GM23338 (cell line): ENCODE measurements at regions not wholly inside any gene's neighbourhood (a gene's known extent, or its start where the extent isn't known, plus 50 kb on each side); places are given as distances from the start of the nearest gene placed in this dataset.

Experiments
- ATAC-seq: fragments of 200-7000 bp; cut with Tn5 transposase; 3 replicates; pipeline ENCODE4 v1.9.1; 2020
- DNase-seq: peaks from one replicate; pipeline ENCODE4 v3.0.0-alpha.2; 2015; ENCODE audit warnings: low spot score
- H2AFZ ChIP-seq: fragments of 200-600 bp; sonication (generic); 2 replicates; pipeline ENCODE4 v1.8.0; 2016; ENCODE audit warnings: antibody characterized with exemption, mild to moderate bottlenecking, moderate library complexity
- H3F3A ChIP-seq: fragments of 200-600 bp; sonication (generic); replicated peaks from 2 replicates; pipeline ENCODE4 v1.8.0; 2017; ENCODE audit warnings: antibody characterized with exemption, mixed run types, low read depth
- H3K27ac ChIP-seq: fragments of 200-600 bp; sonication (generic); 2 replicates; pipeline ENCODE4 v1.6.1; 2016; ENCODE audit warnings: low read depth
- H3K27me3 ChIP-seq: fragments of 200-600 bp; sonication (generic); 2 replicates; pipeline ENCODE4 v1.8.0; 2016; ENCODE audit warnings: mild to moderate bottlenecking, mixed run types, moderate library complexity; ENCODE audit not compliant: insufficient read depth
- H3K36me3 ChIP-seq: fragments of 200-600 bp; sonication (generic); 2 replicates; pipeline ENCODE4 v1.8.0; 2016; ENCODE audit warnings: mild to moderate bottlenecking; ENCODE audit not compliant: insufficient read depth
- H3K4me1 ChIP-seq: fragments of 200-600 bp; sonication (generic); 2 replicates; pipeline ENCODE4 v1.8.0; 2016; ENCODE audit warnings: mild to moderate bottlenecking, moderate library complexity; ENCODE audit not compliant: insufficient read depth
- H3K4me2 ChIP-seq: fragments of 200-600 bp; sonication (generic); 2 replicates; pipeline ENCODE4 v1.7.1; 2017; ENCODE audit warnings: mixed run types
- H3K4me3 ChIP-seq: fragments of 200-600 bp; sonication (generic); 2 replicates; pipeline ENCODE4 v1.6.1; 2016; ENCODE audit warnings: mixed run types
- H3K79me2 ChIP-seq: fragments of 200-600 bp; sonication (generic); replicated peaks from 2 replicates; pipeline ENCODE4 v1.8.0; 2017; ENCODE audit warnings: mild to moderate bottlenecking; ENCODE audit not compliant: insufficient read depth
- H3K9me2 ChIP-seq: fragments of 200-600 bp; sonication (generic); 2 replicates; pipeline ENCODE4 v1.8.0; 2017; ENCODE audit not compliant: insufficient read depth
- H4K20me1 ChIP-seq: fragments of 200-600 bp; sonication (generic); replicated peaks from 2 replicates; pipeline ENCODE4 v1.8.0; 2017; ENCODE audit warnings: mild to moderate bottlenecking; ENCODE audit not compliant: insufficient read depth
- H3K27ac Mint-ChIP-seq: 2 replicates; pipeline ENCODE4 v1.8.0; 2020; ENCODE audit warnings: inconsistent platforms, mild to moderate bottlenecking, moderate library complexity, mixed read lengths
- H3K27me3 Mint-ChIP-seq: 3 replicates; pipeline ENCODE4 v1.8.0; 2022; ENCODE audit warnings: low read depth, mild to moderate bottlenecking, moderate library complexity, mixed read lengths, inconsistent platforms; ENCODE audit not compliant: insufficient read depth, poor library complexity
- H3K36me3 Mint-ChIP-seq: 3 replicates; pipeline ENCODE4 v1.8.0; 2021; ENCODE audit warnings: low read depth, mild to moderate bottlenecking, inconsistent platforms, moderate library complexity, mixed read lengths
- H3K4me1 Mint-ChIP-seq: 3 replicates; pipeline ENCODE4 v1.8.0; 2020; ENCODE audit warnings: mild to moderate bottlenecking, inconsistent platforms, mixed read lengths
- H3K4me3 Mint-ChIP-seq: 3 replicates; pipeline ENCODE4 v1.8.0; 2021; ENCODE audit warnings: moderate library complexity, mild to moderate bottlenecking, inconsistent platforms, mixed read lengths
- H3K9me3 Mint-ChIP-seq: 3 replicates; pipeline ENCODE4 v1.8.0; 2020; ENCODE audit warnings: moderate library complexity, mild to moderate bottlenecking, inconsistent platforms, mixed read lengths
- CREB1 ChIP-seq: fragments of 250-450 bp; sonication (Bioruptor Pico); IDR thresholded peaks from 2 replicates; pipeline ENCODE4 v1.5.0; 2020; ENCODE audit warnings: low read depth, mild to moderate bottlenecking, moderate library complexity
- CTCF ChIP-seq, 2 experiments: fragments of 200-600 bp in 1 of 2; sonication (generic) in 1 of 2; conservative IDR thresholded peaks; 2 replicates each; pipeline versions ENCODE4 v1.5.1 to v1.6.1; 2016 to 2017; ENCODE audit warnings: antibody characterized with exemption in 2 of 2, low read depth in 2 of 2, mild to moderate bottlenecking in 2 of 2, moderate library complexity in 1 of 2
- ETS1 ChIP-seq: IDR thresholded peaks from 2 replicates; pipeline ENCODE4 v1.6.1; 2016; ENCODE audit warnings: antibody characterized with exemption
- EZH2 ChIP-seq: fragments of 200-600 bp; sonication (generic); IDR thresholded peaks from one replicate; pipeline ENCODE4 v1.8.0; 2017; ENCODE audit warnings: antibody characterized with exemption, mild to moderate bottlenecking, low read depth; ENCODE audit not compliant: unreplicated experiment
- EZH2phosphoT487 ChIP-seq: fragments of 200-600 bp; sonication (generic); IDR thresholded peaks from one replicate; pipeline ENCODE4 v1.8.1; 2018; ENCODE audit warnings: antibody characterized with exemption; ENCODE audit not compliant: unreplicated experiment
- JUNB ChIP-seq: IDR thresholded peaks from one replicate; pipeline ENCODE4 v1.6.1; 2016; ENCODE audit warnings: antibody characterized with exemption; ENCODE audit not compliant: unreplicated experiment
- NANOG ChIP-seq: IDR thresholded peaks from 2 replicates; pipeline ENCODE4 v1.6.1; 2016; ENCODE audit warnings: antibody characterized with exemption, borderline replicate concordance
- POLR2AphosphoS5 ChIP-seq: IDR thresholded peaks from 2 replicates; pipeline ENCODE4 v1.6.1; 2016; ENCODE audit warnings: antibody characterized with exemption, low read depth
- REST ChIP-seq: IDR thresholded peaks from one replicate; pipeline ENCODE4 v1.6.1; 2018; ENCODE audit warnings: antibody characterized with exemption; ENCODE audit not compliant: unreplicated experiment
- STAT1 ChIP-seq: IDR thresholded peaks from one replicate; pipeline ENCODE4 v1.6.1; 2016; ENCODE audit warnings: antibody characterized with exemption; ENCODE audit not compliant: unreplicated experiment
- ZNF114 ChIP-seq: fragments of 250-450 bp; sonication (Bioruptor Pico); IDR thresholded peaks from 2 replicates; pipeline ENCODE4 v1.5.0; 2020; ENCODE audit warnings: mild to moderate bottlenecking, moderate library complexity
- ZNF331 ChIP-seq: fragments of 250-450 bp; sonication (Bioruptor Pico); IDR thresholded peaks from 2 replicates; pipeline ENCODE4 v1.5.0; 2020; ENCODE audit warnings: low read depth, mild to moderate bottlenecking, moderate library complexity
- ZNF462 ChIP-seq: fragments of 250-450 bp; sonication (Bioruptor Pico); IDR thresholded peaks from 2 replicates; pipeline ENCODE4 v1.5.0; 2020; ENCODE audit warnings: mild to moderate bottlenecking, moderate library complexity

GRCh38 chr12:115824936-115825602 lies 452.4 kb downstream of the MED13L start:
- Histone ChIP-seq H3K27ac (no peak overlapping the region), H3K36me3 (no peaks in the 10 kb centered on the region), H3K4me3 (no peak overlapping the region), H4K20me1 (no peaks in the 10 kb centered on the region), H3K4me2 (no peak overlapping the region), H3K4me1 (no peaks in the 10 kb centered on the region), H3K9me2 (no peaks in the 10 kb centered on the region), H3F3A (no peaks in the 10 kb centered on the region), H3K79me2 (no peaks in the 10 kb centered on the region), H2AFZ (no peak overlapping the region), H3K27me3 (no peaks in the 10 kb centered on the region)
- no peaks in the 10 kb centered on the region for H3K36me3 Mint-ChIP-seq
- TF ChIP-seq JUNB (no peak), EZH2phosphoT487 (no peak), ETS1 (no peak), NANOG (no peak), ZNF331 (CRISPR knock-in tag) (no peak), STAT1 (no peak), CREB1 (no peak), ZNF462 (CRISPR knock-in tag) (no peak), POLR2AphosphoS5 (no peak), ZNF114 (CRISPR knock-in tag) (no peak), EZH2 (no peak), REST (no peak), CTCF (conservative IDR thresholded peaks at IDR 0.05; ENCODE audit: low read depth in 2 of 2) (no peak)
- H3K27me3 Mint-ChIP-seq, result peaks cover 2% of the 10 kb centered on the region
- ATAC-seq (no peak), DNase-seq (no peak)
- H3K4me1 Mint-ChIP-seq, result no peaks in the 10 kb centered on the region
- H3K4me3 Mint-ChIP-seq, result no peak overlapping the region
- H3K9me3 Mint-ChIP-seq, result peaks cover 20% of the 10 kb centered on the region
- no peak overlapping the region for H3K27ac Mint-ChIP-seq
